CD4-positive, alpha-beta T cell (primary cell): ENCODE measurements at regions not wholly inside any gene's neighbourhood (a gene's known extent, or its start where the extent isn't known, plus 50 kb on each side); places are given as distances from the start of the nearest gene placed in this dataset.

Source experiments
- ATAC-seq: fragments of 200-7000 bp; cut with Tn5 transposase; one replicate; pipeline ENCODE4 v1.10.0; 2022; ENCODE audit warnings: mild to moderate bottlenecking; ENCODE audit not compliant: poor library complexity
- CTCF ChIA-PET: fragments of 350-600 bp; sonication (Branson Sonifier 250); formaldehyde crosslinking; loops from one replicate; lab custom pipeline; 2021; ENCODE audit warnings: antibody characterized with exemption, inconsistent platforms; lab: Charles Lee
- POLR2A ChIA-PET: fragments of 350-600 bp; sonication (Branson Sonifier 250); formaldehyde crosslinking; loops from one replicate; lab custom pipeline; 2021; ENCODE audit warnings: antibody characterized with exemption, inconsistent platforms; lab: Charles Lee
- DNase-seq, 14 experiments: peaks; one replicate each; pipeline ENCODE4 v3.0.0-alpha.2; 2013 to 2020; ENCODE audit warnings: mixed read lengths in 2 of 14
- H3K27ac ChIP-seq, 2 donors: one replicate each; pipeline versions ENCODE4 v1.5.1 to v1.7.0; 2013; ENCODE audit warnings: low read length in 2 of 2, low read depth in 1 of 2, mild to moderate bottlenecking in 1 of 2
- H3K27me3 ChIP-seq, 2 experiments: 1 replicate in 1 of 2; 2 replicates in 1 of 2; pipeline versions ENCODE4 v1.6.1 to v1.7.0; 2013; ENCODE audit warnings: low read length in 2 of 2, control low read depth in 1 of 2, mild to moderate bottlenecking in 1 of 2, moderate library complexity in 1 of 2; ENCODE audit not compliant: insufficient read depth in 2 of 2, control insufficient read depth in 1 of 2
- H3K36me3 ChIP-seq: one replicate; pipeline ENCODE4 v1.6.1; 2013; ENCODE audit warnings: low read length, control low read depth; ENCODE audit not compliant: insufficient read depth
- H3K4me1 ChIP-seq: one replicate; pipeline ENCODE4 v1.6.1; 2013; ENCODE audit warnings: low read length, control low read depth; ENCODE audit not compliant: insufficient read depth
- H3K4me3 ChIP-seq: one replicate; pipeline ENCODE4 v1.5.1; 2013; ENCODE audit warnings: mild to moderate bottlenecking, low read length, moderate library complexity
- H3K9me3 ChIP-seq, 2 experiments: 1 replicate in 1 of 2; 2 replicates in 1 of 2; pipeline versions ENCODE4 v1.6.1 to v1.7.0; 2013; ENCODE audit warnings: low read length in 2 of 2, mild to moderate bottlenecking in 2 of 2, control low read depth in 1 of 2, moderate library complexity in 1 of 2; ENCODE audit not compliant: control insufficient read depth in 1 of 2, insufficient read depth in 1 of 2
- H3K27ac Mint-ChIP-seq: one replicate; pipeline ENCODE4 v1.8.0; 2020; ENCODE audit warnings: mixed read lengths
- H3K27me3 Mint-ChIP-seq: one replicate; pipeline ENCODE4 v1.8.0; 2021; ENCODE audit warnings: mixed read lengths
- H3K36me3 Mint-ChIP-seq: one replicate; pipeline ENCODE4 v1.8.0; 2021; ENCODE audit warnings: low read depth, mixed read lengths
- H3K4me1 Mint-ChIP-seq: one replicate; pipeline ENCODE4 v1.8.0; 2021; ENCODE audit warnings: low read depth, mixed read lengths
- H3K4me3 Mint-ChIP-seq: one replicate; pipeline ENCODE4 v1.8.0; 2020; ENCODE audit warnings: mild to moderate bottlenecking, mixed read lengths
- H3K9me3 Mint-ChIP-seq: one replicate; pipeline ENCODE4 v1.8.0; 2020; ENCODE audit warnings: mixed read lengths
- CTCF ChIP-seq: fragments of 200-600 bp; IDR thresholded peaks from one replicate; pipeline ENCODE4 v1.8.0; 2022; ENCODE audit warnings: antibody characterized with exemption, mild to moderate bottlenecking
- intact Hi-C, 2 experiments: fragments of 100-400 bp; cut with DNase I in 1 of 2; cut with micrococcal nuclease in 1 of 2; formaldehyde crosslinking; loops; one replicate each; pipeline versions ENCODE4 v1.15.1 to v1.9.0; 2023 to 2025; cut with DNase I, micrococcal nuclease

GRCh38 chr5:145479857-145480256 is 355.3 kb downstream of the PRELID2 start:
- H3K27me3 ChIP-seq, result no peaks in the 10 kb centered on the region
- Mint-ChIP-seq H3K27ac (no peak overlapping the region), H3K27me3 (no peaks in the 10 kb centered on the region), H3K9me3 (no peaks in the 10 kb centered on the region), H3K4me3 (no peak overlapping the region), H3K4me1 (no peaks in the 10 kb centered on the region), H3K36me3 (no peaks in the 10 kb centered on the region)
- no peak for ATAC-seq
- CTCF ChIA-PET, result no interaction called here
- H3K4me3 ChIP-seq, result no peak overlapping the region
- H3K9me3 ChIP-seq, result no peaks in the 10 kb centered on the region
- no peak for DNase-seq
- no peaks in the 10 kb centered on the region for H3K36me3 ChIP-seq
- intact Hi-C loops, result no loop called here
- POLR2A ChIA-PET, result no interaction called here
- H3K27ac ChIP-seq, result no peak overlapping the region
- TF ChIP-seq CTCF, result no peak
- H3K4me1 ChIP-seq, result no peaks in the 10 kb centered on the region

GRCh38 chr5:145479271-145479670 is 355.9 kb downstream of the PRELID2 start:
- no peak for TF ChIP-seq CTCF
- CTCF ChIA-PET, result no interaction called here

GRCh38 chr5:145478651-145479050 is 356.5 kb downstream of the PRELID2 start:
- ChIA-PET POLR2A (no interaction called here), CTCF (no interaction called here)
- no peak for ATAC-seq
- no peaks in the 10 kb centered on the region for H3K4me1 Mint-ChIP-seq
- no peak for TF ChIP-seq CTCF
- H3K27me3 Mint-ChIP-seq, result no peaks in the 10 kb centered on the region
- no peak overlapping the region for H3K4me3 ChIP-seq
- H3K36me3 ChIP-seq, result no peaks in the 10 kb centered on the region
- H3K4me3 Mint-ChIP-seq, result no peak overlapping the region
- no peak overlapping the region for H3K27ac Mint-ChIP-seq
- H3K9me3 Mint-ChIP-seq, result no peaks in the 10 kb centered on the region
- no peaks in the 10 kb centered on the region for H3K27me3 ChIP-seq
- H3K27ac ChIP-seq, result no peak overlapping the region
- intact Hi-C loops, result no loop called here
- H3K36me3 Mint-ChIP-seq, result no peaks in the 10 kb centered on the region
- H3K9me3 ChIP-seq, result no peaks in the 10 kb centered on the region
- no peak for DNase-seq
- no peaks in the 10 kb centered on the region for H3K4me1 ChIP-seq

More at GRCh38 chr5:145479271-145479670, 355.9 kb downstream of the PRELID2 start:
- no peaks in the 10 kb centered on the region for H3K9me3 ChIP-seq
- no peaks in the 10 kb centered on the region for H3K36me3 ChIP-seq
- intact Hi-C loops, result no loop called here
- no peak overlapping the region for H3K27ac ChIP-seq
- no peaks in the 10 kb centered on the region for H3K27me3 ChIP-seq
- H3K27me3 Mint-ChIP-seq, result no peaks in the 10 kb centered on the region
- ATAC-seq, result no peak
- H3K4me3 ChIP-seq, result no peak overlapping the region
- H3K4me1 Mint-ChIP-seq, result no peaks in the 10 kb centered on the region
- no peak overlapping the region for H3K27ac Mint-ChIP-seq
- POLR2A ChIA-PET, result no interaction called here
- H3K9me3 Mint-ChIP-seq, result no peaks in the 10 kb centered on the region
- no peaks in the 10 kb centered on the region for H3K4me1 ChIP-seq
- DNase-seq, result no peak
- no peaks in the 10 kb centered on the region for H3K36me3 Mint-ChIP-seq
- H3K4me3 Mint-ChIP-seq, result no peak overlapping the region
